K562 (cell line): ENCODE measurements at regions not wholly inside any gene's neighbourhood (a gene's known extent, or its start where the extent isn't known, plus 50 kb on each side); places are given as distances from the start of the nearest gene placed in this dataset.

Source experiments
- ATAC-seq: fragments of 200-7000 bp; cut with Tn5 transposase; 3 replicates; pipeline ENCODE4 v1.9.1; 2020; ENCODE audit warnings: moderate library complexity
- BruUV-seq: library from RNA; stranded (reverse); fragments of 400-500 nt; replicated peaks from 2 replicates; lab custom pipeline; 2021; lab: Mats Ljungman, UMichigan
- CTCF ChIA-PET: fragments of 300-600 bp; formaldehyde crosslinking; extraction: SDS; loops from one replicate; lab custom pipeline; 2021; ENCODE audit warnings: low intra/inter-chr PET ratio; lab: Yijun Ruan, JAX
- POLR2A ChIA-PET: fragments of 300-600, 350-650 bp; sonication (Branson Sonifier 250); formaldehyde crosslinking; extraction: SDS; loops from one replicate; lab custom pipeline; 2021; ENCODE audit warnings: antibody characterized with exemption, inconsistent platforms; lab: Yijun Ruan, JAX
- DNase-seq, 4 experiments: peaks; one replicate each; pipeline versions ENCODE4 v3.0.0 to v3.0.0-alpha.2; 2011 to 2018; ENCODE audit warnings: low spot score in 3 of 4, mixed read lengths in 3 of 4; ENCODE audit errors: extremely low read depth in 1 of 4
- FAIRE-seq: peaks from 2 replicates; lab custom pipeline; 2011; peaks lifted over from hg19 to GRCh38; lab: Jason Lieb, UNC
- H2AFZ ChIP-seq: 2 replicates; pipeline ENCODE4 v1.6.0; 2011; ENCODE audit warnings: low read depth, low read length, control low read depth, inconsistent platforms
- H3K27ac ChIP-seq: fragments of 200-600 bp; 3 replicates; pipeline ENCODE4 v1.8.0; 2011; ENCODE audit warnings: low read depth, mild to moderate bottlenecking, control low read depth, inconsistent platforms, low read length, moderate library complexity, mixed read lengths; ENCODE audit errors: extremely low read depth
- H3K27me3 ChIP-seq, 2 experiments: fragments of 300-600 bp in 1 of 2; 2 replicates in 1 of 2; 3 replicates in 1 of 2; pipeline versions ENCODE4 v1.6.0 to v1.8.0; 2011; ENCODE audit warnings: inconsistent platforms in 2 of 2, low read length in 2 of 2, mild to moderate bottlenecking in 1 of 2, mixed read lengths in 1 of 2, moderate library complexity in 1 of 2; ENCODE audit not compliant: control insufficient read depth in 2 of 2, insufficient read depth in 2 of 2
- H3K36me3 ChIP-seq: fragments of 300-600 bp; 3 replicates; pipeline ENCODE4 v1.8.0; 2011; ENCODE audit warnings: mild to moderate bottlenecking, low read length, inconsistent platforms; ENCODE audit not compliant: control insufficient read depth, insufficient read depth
- H3K4me1 ChIP-seq, 2 experiments: fragments of 200-600 bp in 1 of 2; replicated peaks in 1 of 2; 2 replicates in 1 of 2; 3 replicates in 1 of 2; pipeline versions ENCODE4 v1.5.1 to v1.8.0; 2011; ENCODE audit warnings: inconsistent platforms in 2 of 2, low read length in 2 of 2, mild to moderate bottlenecking in 1 of 2, mixed read lengths in 1 of 2, moderate library complexity in 1 of 2; ENCODE audit not compliant: control insufficient read depth in 2 of 2, insufficient read depth in 2 of 2
- H3K4me2 ChIP-seq: 2 replicates; pipeline ENCODE4 v1.6.1; 2011; ENCODE audit warnings: low read length, control low read depth, inconsistent platforms, mixed read lengths; ENCODE audit not compliant: insufficient read depth
- H3K4me3 ChIP-seq: fragments of 200-600 bp; sonication (generic), shearing (Covaris generic); 2 replicates; pipeline ENCODE4 v1.5.1; 2016; ENCODE audit warnings: control low read depth, inconsistent platforms
- H3K79me2 ChIP-seq: fragments of 200-600 bp; 3 replicates; pipeline ENCODE4 v1.8.0; 2011; ENCODE audit warnings: low read length, inconsistent platforms; ENCODE audit not compliant: control insufficient read depth, insufficient read depth
- H3K9ac ChIP-seq, 2 experiments: 2 replicates each; pipeline versions ENCODE4 v1.6.0 to v1.6.1; 2011; ENCODE audit warnings: low read depth in 2 of 2, low read length in 2 of 2, control low read depth in 1 of 2, inconsistent platforms in 1 of 2, mild to moderate bottlenecking in 1 of 2, mixed read lengths in 1 of 2; ENCODE audit not compliant: insufficient read depth in 1 of 2
- H3K9me1 ChIP-seq: one replicate; pipeline ENCODE4 v1.6.0; 2011; ENCODE audit warnings: inconsistent platforms, mild to moderate bottlenecking, low read length, moderate library complexity; ENCODE audit not compliant: control insufficient read depth, insufficient read depth
- H3K9me3 ChIP-seq: replicated peaks from 2 replicates; pipeline ENCODE4 v1.5.1; 2011; ENCODE audit warnings: low read depth, low read length, inconsistent platforms; ENCODE audit not compliant: control insufficient read depth, insufficient read depth
- H4K20me1 ChIP-seq: replicated peaks from 2 replicates; pipeline ENCODE4 v1.6.1; 2011; ENCODE audit warnings: low read length, inconsistent platforms, mixed read lengths; ENCODE audit not compliant: control insufficient read depth, insufficient read depth
- ERF ChIP-seq: fragments of 450-650 bp; formaldehyde crosslinking; IDR thresholded peaks from 2 replicates; pipeline ENCODE4 v1.4.0; 2020; ENCODE audit warnings: mild to moderate bottlenecking, mixed read lengths
- FOSL1 ChIP-seq: fragments of 200-800 bp; sonication (Bioruptor generic); conservative IDR thresholded peaks from 2 replicates; pipeline ENCODE4 v1.6.1; 2016; ENCODE audit warnings: missing genetic modification characterization, missing compliant biosample characterization
- FOXM1 ChIP-seq, 2 experiments: fragments of 450-650 bp in 1 of 2; sonication (generic) in 1 of 2; formaldehyde crosslinking in 1 of 2; IDR thresholded peaks; 2 replicates each; pipeline versions ENCODE4 v1.6.1 to v1.9.0; 2017 to 2022; ENCODE audit warnings: low read depth in 2 of 2, mild to moderate bottlenecking in 2 of 2, missing genetic modification reagents in 1 of 2, moderate library complexity in 1 of 2
- GTF2A2 ChIP-seq: IDR thresholded peaks from 2 replicates; pipeline ENCODE4 v1.6.1; 2016; ENCODE audit warnings: mild to moderate bottlenecking, missing genetic modification characterization, missing compliant biosample characterization
- GTF2B ChIP-seq: IDR thresholded peaks from 2 replicates; pipeline ENCODE4 v1.6.1; 2011; ENCODE audit not compliant: insufficient read length; ENCODE audit errors: extremely low read depth
- SIN3A ChIP-seq, 2 experiments: fragments of 150-350 bp in 1 of 2; IDR thresholded peaks; 2 replicates each; pipeline ENCODE4 v1.6.1; 2011 to 2016; ENCODE audit warnings: borderline replicate concordance in 2 of 2, low read depth in 2 of 2, low read length in 2 of 2, mild to moderate bottlenecking in 2 of 2, moderate library complexity in 2 of 2; ENCODE audit not compliant: control insufficient read depth in 1 of 2
- ZNF589 ChIP-seq: fragments of 200-800 bp; sonication (Bioruptor generic); IDR thresholded peaks from 2 replicates; pipeline ENCODE4 v1.6.1; 2016; ENCODE audit warnings: low read depth, missing genetic modification characterization, missing compliant biosample characterization
- ZNF699 ChIP-seq: fragments of 250-450 bp; sonication (Bioruptor Pico); IDR thresholded peaks from 2 replicates; pipeline ENCODE4 v1.8.0; 2021; ENCODE audit warnings: mild to moderate bottlenecking, moderate library complexity; ENCODE audit not compliant: insufficient replicate concordance
- ZNF830 ChIP-seq: fragments of 250-450 bp; sonication (Bioruptor Pico); IDR thresholded peaks from 2 replicates; pipeline ENCODE4 v1.5.0; 2021; ENCODE audit warnings: mild to moderate bottlenecking
- WGBS: fragments of 100-300 bp; shearing (Covaris generic); methylation state at CpG from one replicate; pipeline ENCODE4 v1.1.6; 2016; ENCODE audit warnings: low coverage, mixed read lengths; ENCODE audit not compliant: insufficient coverage; ENCODE audit errors: missing lambda C conversion rate; 5-methylcytosine and 5-hydroxymethylcytosine counted together
- in situ Hi-C: fragments of 300-500 bp; cut with MboI; formaldehyde crosslinking; loops from 4 replicates; pipeline ENCODE4 v1.15.0; 2018; ENCODE audit warnings: inconsistent platforms, mixed read lengths
- intact Hi-C: fragments of 100-400 bp; cut with micrococcal nuclease; formaldehyde crosslinking; loops from 2 replicates; pipeline ENCODE4 v1.14.2; 2022
- TF ChIP-seq, protein P1 (sequence below), 2 experiments: fragments of 250-450 bp in 1 of 2; fragments of 450-650 bp in 1 of 2; sonication (Bioruptor Pico) in 1 of 2; IDR thresholded peaks; 2 replicates each; pipeline versions ENCODE4 v1.6.1 to v1.8.0; 2016 to 2021; ENCODE audit warnings: mild to moderate bottlenecking in 2 of 2, moderate library complexity in 2 of 2, missing compliant biosample characterization in 1 of 2, missing genetic modification characterization in 1 of 2

- Histone ChIP-seq H3K4me2 (no peak overlapping the region), H4K20me1 (no peaks in the 10 kb centered on the region), H2AFZ (no peak overlapping the region), H3K4me1 (no peaks in the 10 kb centered on the region), H3K9me1 (no peaks in the 10 kb centered on the region), H3K9me3 (no peaks in the 10 kb centered on the region), H3K4me3 (no peak overlapping the region), H3K36me3 (no peaks in the 10 kb centered on the region), H3K79me2 (no peaks in the 10 kb centered on the region), H3K9ac (no peak overlapping the region), H3K27ac (no peak overlapping the region), H3K27me3 (peaks cover 5 to 18% of the 10 kb centered on the region in 2 experiments; a peak in 4 of 5 replicates)
- TF ChIP-seq ERF (CRISPR knock-in tag) (no peak), FOSL1 (tag) (no peak), GTF2B (no peak), ZNF589 (no peak), GTF2A2 (tag) (no peak), FOXM1 (IDR thresholded peaks at IDR 0.05; ENCODE audit: low read depth) (no peak), FOXM1 (CRISPR knock-in tag; IDR thresholded peaks at IDR 0.05; ENCODE audit: low read depth) (no peak), ZNF699 (CRISPR knock-in tag) (no peak), ZNF830 (CRISPR knock-in tag) (no peak), SIN3A (IDR thresholded peaks at IDR 0.05; ENCODE audit: borderline replicate concordance in 2 of 2, control insufficient read depth in 1 of 2, low read depth in 2 of 2, low read length in 2 of 2) (no peak)
- TF ChIP-seq, protein P1, sequence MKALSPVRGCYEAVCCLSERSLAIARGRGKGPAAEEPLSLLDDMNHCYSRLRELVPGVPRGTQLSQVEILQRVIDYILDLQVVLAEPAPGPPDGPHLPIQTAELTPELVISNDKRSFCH (CRISPR knock-in tag; IDR thresholded peaks at IDR 0.05) = no peak
- TF ChIP-seq, protein P1 (tag; IDR thresholded peaks at IDR 0.05) = no peak
- no TSS peak for BruUV-seq
- no peak for DNase-seq
- intact Hi-C loops = no loop called here
- no peak for ATAC-seq
- WGBS = 27% methylated on average over 11 of the region's 11 CpGs
- in situ Hi-C loops = no loop called here
- no peak for FAIRE-seq
- CTCF ChIA-PET = no interaction called here
- POLR2A ChIA-PET = no interaction called here
Observed at GRCh38 chr10:3494838-3495230, 290.2 kb downstream of the KLF6 start.
